ENCODE measurements at regions not wholly inside any gene's neighbourhood (a gene's known extent, or its start where the extent isn't known, plus 50 kb on each side); places are given as distances from the start of the nearest gene placed in this dataset.

DNA sequence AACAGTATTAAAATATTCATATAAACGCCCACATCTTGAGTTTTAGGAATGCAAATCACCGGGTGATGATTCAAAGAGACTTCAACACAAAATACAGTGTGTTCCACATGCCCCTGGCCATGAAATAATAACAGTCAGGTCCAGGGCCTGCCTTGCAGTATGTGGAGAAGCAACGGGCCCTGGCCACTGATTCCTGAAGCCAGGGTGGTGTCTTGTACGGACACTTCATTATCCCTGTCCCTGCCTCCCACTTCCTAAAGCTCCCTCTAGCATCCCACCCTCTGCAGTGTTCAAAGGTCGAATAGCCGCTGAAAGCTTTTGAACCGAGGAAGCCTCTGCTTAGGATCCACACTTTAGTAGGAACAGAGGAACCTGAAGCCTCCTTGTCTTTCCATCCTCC lies 50.4 kb upstream of the PCSK6 start:
- Histone ChIP-seq H3K4me1 (ENCODE audit: insufficient read depth, low read length) (no peaks in the 10 kb centered on the region), H3K27ac (ENCODE audit: low read depth, low read length) (no peak overlapping the region), H3K4me3 (ENCODE audit: insufficient read depth, low read depth, low read length) (no peak overlapping the region), H3K27me3 (ENCODE audit: insufficient read depth, low read length) (peaks cover under 1% of the 10 kb centered on the region), H3K9me3 (ENCODE audit: insufficient read depth, low read depth, low read length) (peaks cover 2% of the 10 kb centered on the region), H3K9ac (ENCODE audit: low read length) (no peak overlapping the region), H2AFZ (ENCODE audit: low read depth, low read length) (no peak overlapping the region), H3K79me2 (ENCODE audit: insufficient read depth, low read length) (no peaks in the 10 kb centered on the region), H4K20me1 (ENCODE audit: insufficient read depth, low read length) (no peaks in the 10 kb centered on the region), H3K4me2 (ENCODE audit: low read length) (no peak overlapping the region), H3K36me3 (ENCODE audit: insufficient read depth, low read length) (no peaks in the 10 kb centered on the region)
- H3K27ac Mint-ChIP-seq (ENCODE audit: unreplicated experiment) = no peak overlapping the region
- no peak for TF ChIP-seq EZH2 (IDR thresholded peaks at IDR 0.05; ENCODE audit: insufficient read depth, low read length)
- DNase-seq (ENCODE audit: low read depth) (no peak), FAIRE-seq (no peak)
- peaks cover 24% of the 10 kb centered on the region for H3K27me3 Mint-ChIP-seq (ENCODE audit: low read depth, unreplicated experiment)
- H3K4me3 Mint-ChIP-seq (ENCODE audit: unreplicated experiment) = no peak overlapping the region
- peaks cover 9% of the 10 kb centered on the region for H3K4me1 Mint-ChIP-seq (ENCODE audit: low read depth, unreplicated experiment)
- H3K9me3 Mint-ChIP-seq (ENCODE audit: unreplicated experiment) = peaks cover 11% of the 10 kb centered on the region
- no peaks in the 10 kb centered on the region for H3K36me3 Mint-ChIP-seq (ENCODE audit: low read depth, unreplicated experiment)

- DNase-seq (ENCODE audit: low read depth) = no peak
- no peaks in the 10 kb centered on the region for H3K27me3 ChIP-seq (ENCODE audit: insufficient read depth, low read length)
- H3K27me3 Mint-ChIP-seq (ENCODE audit: low read depth, unreplicated experiment) = peaks cover 27% of the 10 kb centered on the region
Observed at GRCh38 chr15:101539492-101539891, 50.0 kb upstream of the PCSK6 start.

More at GRCh38 chr15:101539492-101539891, 50.0 kb upstream of the PCSK6 start:
- Mint-ChIP-seq H3K27ac (ENCODE audit: unreplicated experiment) (no peak overlapping the region), H3K4me1 (ENCODE audit: low read depth, unreplicated experiment) (peaks cover 9% of the 10 kb centered on the region), H3K4me3 (ENCODE audit: unreplicated experiment) (no peak overlapping the region), H3K9me3 (ENCODE audit: unreplicated experiment) (peaks cover 11% of the 10 kb centered on the region), H3K36me3 (ENCODE audit: low read depth, unreplicated experiment) (no peaks in the 10 kb centered on the region)
- no peak overlapping the region for H3K9ac ChIP-seq (ENCODE audit: low read length)
- no peaks in the 10 kb centered on the region for H3K4me1 ChIP-seq (ENCODE audit: insufficient read depth, low read length)
- no peak overlapping the region for H3K4me2 ChIP-seq (ENCODE audit: low read length)
- no peaks in the 10 kb centered on the region for H4K20me1 ChIP-seq (ENCODE audit: insufficient read depth, low read length)
- no peak overlapping the region for H3K4me3 ChIP-seq (ENCODE audit: insufficient read depth, low read depth, low read length)
- no peak overlapping the region for H2AFZ ChIP-seq (ENCODE audit: low read depth, low read length)
- H3K79me2 ChIP-seq (ENCODE audit: insufficient read depth, low read length) = no peaks in the 10 kb centered on the region
- TF ChIP-seq CTCF (IDR thresholded peaks at IDR 0.05; ENCODE audit: insufficient read depth, low read depth, low read length) (no peak), EZH2 (IDR thresholded peaks at IDR 0.05; ENCODE audit: insufficient read depth, low read length) (no peak)
- peaks cover 2% of the 10 kb centered on the region for H3K9me3 ChIP-seq (ENCODE audit: insufficient read depth, low read depth, low read length)
- H3K27ac ChIP-seq (ENCODE audit: low read depth, low read length) = no peak overlapping the region
- H3K36me3 ChIP-seq (ENCODE audit: insufficient read depth, low read length) = no peaks in the 10 kb centered on the region
- FAIRE-seq = no peak

Measured in astrocyte (in vitro differentiated cells and primary cell).